ENCODE measurements at regions not wholly inside any gene's neighbourhood (a gene's known extent, or its start where the extent isn't known, plus 50 kb on each side); places are given as distances from the start of the nearest gene placed in this dataset.

GRCh38 chr2:144304202-144304601 is 215.7 kb downstream of the ZEB2 start:
- Histone ChIP-seq H3K27me3 (no peaks in the 10 kb centered on the region), H3K4me3 (no peak overlapping the region), H3K9me3 (no peaks in the 10 kb centered on the region), H3K27ac (no peak overlapping the region), H3K4me1 (no peaks in the 10 kb centered on the region), H3K36me3 (no peaks in the 10 kb centered on the region)
- DNase-seq = no peak
- TF ChIP-seq POLR2A (IDR thresholded peaks at IDR 0.05) = no peak
- TF ChIP-seq, protein P1, sequence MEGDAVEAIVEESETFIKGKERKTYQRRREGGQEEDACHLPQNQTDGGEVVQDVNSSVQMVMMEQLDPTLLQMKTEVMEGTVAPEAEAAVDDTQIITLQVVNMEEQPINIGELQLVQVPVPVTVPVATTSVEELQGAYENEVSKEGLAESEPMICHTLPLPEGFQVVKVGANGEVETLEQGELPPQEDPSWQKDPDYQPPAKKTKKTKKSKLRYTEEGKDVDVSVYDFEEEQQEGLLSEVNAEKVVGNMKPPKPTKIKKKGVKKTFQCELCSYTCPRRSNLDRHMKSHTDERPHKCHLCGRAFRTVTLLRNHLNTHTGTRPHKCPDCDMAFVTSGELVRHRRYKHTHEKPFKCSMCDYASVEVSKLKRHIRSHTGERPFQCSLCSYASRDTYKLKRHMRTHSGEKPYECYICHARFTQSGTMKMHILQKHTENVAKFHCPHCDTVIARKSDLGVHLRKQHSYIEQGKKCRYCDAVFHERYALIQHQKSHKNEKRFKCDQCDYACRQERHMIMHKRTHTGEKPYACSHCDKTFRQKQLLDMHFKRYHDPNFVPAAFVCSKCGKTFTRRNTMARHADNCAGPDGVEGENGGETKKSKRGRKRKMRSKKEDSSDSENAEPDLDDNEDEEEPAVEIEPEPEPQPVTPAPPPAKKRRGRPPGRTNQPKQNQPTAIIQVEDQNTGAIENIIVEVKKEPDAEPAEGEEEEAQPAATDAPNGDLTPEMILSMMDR (IDR thresholded peaks at IDR 0.05) = no peak

- no peaks in the 10 kb centered on the region for H3K36me3 ChIP-seq
- H3K4me1 ChIP-seq = no peaks in the 10 kb centered on the region
- no peaks in the 10 kb centered on the region for H3K27me3 ChIP-seq
- no peak overlapping the region for H3K4me3 ChIP-seq
- no peaks in the 10 kb centered on the region for H3K9me3 ChIP-seq
- TF ChIP-seq, protein P1 (IDR thresholded peaks at IDR 0.05) = no peak
- TF ChIP-seq POLR2A (IDR thresholded peaks at IDR 0.05) = no peak
- no peak overlapping the region for H3K27ac ChIP-seq
- no peak for DNase-seq
These were observed 219.3 kb downstream of the ZEB2 start for GRCh38 chr2:144300632-144301031.

- Histone ChIP-seq H3K9me3 (no peaks in the 10 kb centered on the region), H3K27ac (no peak overlapping the region), H3K4me3 (no peak overlapping the region), H3K4me1 (no peaks in the 10 kb centered on the region), H3K36me3 (no peaks in the 10 kb centered on the region), H3K27me3 (no peaks in the 10 kb centered on the region)
- no peak for DNase-seq
- TF ChIP-seq POLR2A (IDR thresholded peaks at IDR 0.05) = no peak
- TF ChIP-seq, protein P1 (IDR thresholded peaks at IDR 0.05) = no peak
These were observed 229.6 kb downstream of the ZEB2 start for GRCh38 chr2:144290276-144290675.

- Histone ChIP-seq H3K9me3 (no peaks in the 10 kb centered on the region), H3K27me3 (no peaks in the 10 kb centered on the region), H3K27ac (no peak overlapping the region), H3K36me3 (no peaks in the 10 kb centered on the region), H3K4me1 (no peaks in the 10 kb centered on the region), H3K4me3 (no peak overlapping the region)
- no peak for TF ChIP-seq POLR2A (IDR thresholded peaks at IDR 0.05)
- DNase-seq = no peak
These were observed 231.5 kb downstream of the ZEB2 start for GRCh38 chr2:144288438-144288837.

GRCh38 chr2:144285324-144285723 is 234.6 kb downstream of the ZEB2 start:
- DNase-seq = no peak
- Histone ChIP-seq H3K4me3 (no peak overlapping the region), H3K4me1 (no peaks in the 10 kb centered on the region), H3K27me3 (no peaks in the 10 kb centered on the region), H3K36me3 (no peaks in the 10 kb centered on the region), H3K9me3 (no peaks in the 10 kb centered on the region), H3K27ac (no peak overlapping the region)
- TF ChIP-seq, protein P1 (IDR thresholded peaks at IDR 0.05) = no peak
- TF ChIP-seq POLR2A (IDR thresholded peaks at IDR 0.05) = no peak

DNA sequence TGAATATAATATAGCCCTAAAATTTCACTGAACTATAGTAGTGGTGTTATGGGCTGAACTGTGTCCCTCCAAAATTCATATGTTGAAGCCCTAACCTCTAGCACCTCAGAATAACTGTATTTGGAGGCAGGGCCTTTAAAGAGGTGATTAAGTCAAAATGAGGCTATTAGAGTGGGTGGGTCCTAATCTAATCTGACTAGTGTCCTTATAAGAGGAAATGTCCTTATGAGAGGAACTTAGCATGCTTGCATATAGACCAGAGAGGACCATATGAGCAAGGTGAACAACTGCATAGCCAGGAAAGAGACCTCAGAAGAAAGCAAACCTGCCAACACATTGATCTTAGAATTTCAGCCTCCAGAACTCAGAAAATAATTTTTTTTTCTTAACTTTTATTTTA is 238.4 kb downstream of the ZEB2 start:
- no peaks in the 10 kb centered on the region for H3K36me3 ChIP-seq
- H3K27ac ChIP-seq = no peak overlapping the region
- H3K27me3 ChIP-seq = no peaks in the 10 kb centered on the region
- no peaks in the 10 kb centered on the region for H3K4me1 ChIP-seq
- H3K9me3 ChIP-seq = no peaks in the 10 kb centered on the region
- DNase-seq = no peak
- TF ChIP-seq POLR2A (IDR thresholded peaks at IDR 0.05) = no peak
- TF ChIP-seq, protein P1 (IDR thresholded peaks at IDR 0.05) = no peak
- no peak overlapping the region for H3K4me3 ChIP-seq

Data from Peyer's patch (tissue), 4 donors.